D721Med (cell line): ENCODE measurements at regions not wholly inside any gene's neighbourhood (a gene's known extent, or its start where the extent isn't known, plus 50 kb on each side); places are given as distances from the start of the nearest gene placed in this dataset.
"Not testable (repeated sequence)": the region's sequence is repeated elsewhere in the genome, so short reads cannot be mapped to it uniquely, and the experiment has no call there.

Experiments
- DNase-seq: peaks from one replicate; pipeline ENCODE4 v3.0.0; 2011; ENCODE audit warnings: low spot score; ENCODE audit not compliant: insufficient read length
- FAIRE-seq: peaks from 2 replicates; lab custom pipeline; 2011; peaks lifted over from hg19 to GRCh38; lab: Jason Lieb, UNC
- TF ChIP-seq, protein P1 (sequence below): IDR thresholded peaks from 2 replicates; pipeline ENCODE4 v1.5.1; 2012; ENCODE audit warnings: mild to moderate bottlenecking, control low read depth; ENCODE audit not compliant: insufficient read depth; ENCODE audit errors: missing control alignments

DNA sequence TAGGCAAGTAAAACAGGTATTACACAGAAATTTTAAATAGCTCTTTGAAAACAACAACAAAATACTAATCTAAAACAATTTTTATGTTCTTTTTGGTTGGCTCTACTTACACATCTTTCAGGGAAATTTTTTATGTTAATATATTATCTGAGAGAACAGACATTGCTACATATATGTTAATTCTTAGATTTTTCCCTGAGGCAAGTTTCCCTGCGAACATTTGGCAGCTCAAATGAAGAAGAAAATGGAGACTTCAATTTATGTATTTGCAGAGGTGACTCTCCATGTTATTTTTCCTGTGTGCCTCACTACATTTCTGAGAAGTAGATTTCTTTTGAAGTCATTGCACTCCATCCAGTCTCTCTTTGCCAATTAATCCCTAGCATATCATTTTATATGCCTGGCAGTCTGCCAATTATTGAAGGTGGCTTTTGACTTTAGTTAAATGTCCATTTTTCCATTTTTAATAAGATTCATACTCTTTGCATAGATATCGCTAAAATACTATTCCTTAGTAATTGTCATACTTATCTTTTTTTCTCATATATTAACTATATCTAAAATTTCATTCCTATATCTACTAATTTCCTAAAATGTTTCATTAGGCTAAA is 908.2 kb upstream of the CDH10 start:
- FAIRE-seq, result no peak
- TF ChIP-seq, protein P1, sequence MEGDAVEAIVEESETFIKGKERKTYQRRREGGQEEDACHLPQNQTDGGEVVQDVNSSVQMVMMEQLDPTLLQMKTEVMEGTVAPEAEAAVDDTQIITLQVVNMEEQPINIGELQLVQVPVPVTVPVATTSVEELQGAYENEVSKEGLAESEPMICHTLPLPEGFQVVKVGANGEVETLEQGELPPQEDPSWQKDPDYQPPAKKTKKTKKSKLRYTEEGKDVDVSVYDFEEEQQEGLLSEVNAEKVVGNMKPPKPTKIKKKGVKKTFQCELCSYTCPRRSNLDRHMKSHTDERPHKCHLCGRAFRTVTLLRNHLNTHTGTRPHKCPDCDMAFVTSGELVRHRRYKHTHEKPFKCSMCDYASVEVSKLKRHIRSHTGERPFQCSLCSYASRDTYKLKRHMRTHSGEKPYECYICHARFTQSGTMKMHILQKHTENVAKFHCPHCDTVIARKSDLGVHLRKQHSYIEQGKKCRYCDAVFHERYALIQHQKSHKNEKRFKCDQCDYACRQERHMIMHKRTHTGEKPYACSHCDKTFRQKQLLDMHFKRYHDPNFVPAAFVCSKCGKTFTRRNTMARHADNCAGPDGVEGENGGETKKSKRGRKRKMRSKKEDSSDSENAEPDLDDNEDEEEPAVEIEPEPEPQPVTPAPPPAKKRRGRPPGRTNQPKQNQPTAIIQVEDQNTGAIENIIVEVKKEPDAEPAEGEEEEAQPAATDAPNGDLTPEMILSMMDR, result no peak
- DNase-seq, result no peak

DNA sequence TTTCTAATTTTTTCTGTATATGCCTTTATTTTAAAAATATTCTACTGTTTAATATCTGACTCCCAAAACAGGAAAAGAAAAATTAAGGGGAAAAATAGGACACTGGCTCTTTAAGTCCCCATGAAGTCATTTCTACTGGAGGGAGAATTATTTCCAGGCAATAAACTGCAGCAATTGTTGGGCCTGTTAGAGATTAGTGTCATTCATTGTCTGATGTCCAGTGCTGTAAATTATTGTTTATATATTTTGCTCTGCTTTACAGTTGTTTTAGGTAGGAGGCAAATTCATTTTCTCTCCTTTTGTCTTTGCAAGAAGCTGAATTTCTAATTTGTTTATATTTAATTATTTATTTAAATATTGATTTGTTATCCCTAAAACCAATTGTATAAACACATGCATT is 906.0 kb upstream of the CDH10 start:
- FAIRE-seq, result no peak
- DNase-seq, result no peak
- TF ChIP-seq, protein P1, result no peak

DNA sequence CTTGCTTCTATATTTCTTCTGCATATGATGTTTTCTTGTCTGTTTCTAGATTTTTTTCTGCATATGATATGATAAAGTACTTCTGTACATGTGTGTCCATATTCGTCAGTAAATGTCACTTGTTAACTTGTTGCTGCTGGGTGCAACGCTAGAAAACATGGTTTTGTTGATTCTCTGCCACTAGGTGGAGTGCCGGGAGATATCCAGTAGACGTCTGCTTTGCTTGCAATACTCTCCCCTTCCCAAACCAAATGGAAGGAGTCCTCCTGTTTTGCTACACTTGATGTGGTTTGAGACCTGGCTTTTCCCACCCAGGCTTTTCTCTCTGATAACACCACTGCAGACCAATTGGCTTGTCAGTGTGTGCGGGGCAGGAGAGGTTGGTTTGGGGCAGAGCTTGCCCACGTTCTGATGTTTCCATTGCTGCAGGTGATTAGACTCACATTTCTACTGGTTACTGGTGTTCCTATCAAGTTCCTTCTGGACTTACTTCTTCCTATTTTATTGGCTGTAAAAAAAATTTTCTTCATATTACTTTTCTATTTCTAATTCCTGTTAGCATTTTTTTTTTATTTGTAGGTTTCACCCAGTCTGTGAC is 900.0 kb upstream of the CDH10 start:
- FAIRE-seq, result peak; percentile 63
- no peak for DNase-seq

DNA sequence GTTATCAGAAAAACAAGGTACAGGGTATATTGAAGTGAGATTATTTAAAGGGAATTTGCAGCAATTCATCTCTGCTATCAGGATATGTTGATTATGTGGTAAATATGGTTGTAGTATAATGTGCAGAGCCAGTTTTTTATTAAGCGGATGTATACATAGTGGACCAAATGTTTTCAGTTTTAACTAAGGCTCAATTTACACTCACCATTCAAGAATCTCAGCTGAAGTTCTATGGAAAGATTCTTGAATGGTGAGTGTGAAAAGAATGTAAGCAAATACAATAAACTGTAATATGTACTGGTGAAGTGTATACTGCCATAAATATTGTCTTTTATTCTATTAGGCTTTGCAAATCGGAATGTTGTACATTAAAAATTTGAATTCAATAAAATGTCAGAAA is 895.9 kb upstream of the CDH10 start:
- no peak for DNase-seq
- FAIRE-seq, result no peak
- TF ChIP-seq, protein P1, result no peak

More for the DNA sequence above, 900.0 kb upstream of the CDH10 start:
- TF ChIP-seq, protein P1, result peak; percentile 62

DNA sequence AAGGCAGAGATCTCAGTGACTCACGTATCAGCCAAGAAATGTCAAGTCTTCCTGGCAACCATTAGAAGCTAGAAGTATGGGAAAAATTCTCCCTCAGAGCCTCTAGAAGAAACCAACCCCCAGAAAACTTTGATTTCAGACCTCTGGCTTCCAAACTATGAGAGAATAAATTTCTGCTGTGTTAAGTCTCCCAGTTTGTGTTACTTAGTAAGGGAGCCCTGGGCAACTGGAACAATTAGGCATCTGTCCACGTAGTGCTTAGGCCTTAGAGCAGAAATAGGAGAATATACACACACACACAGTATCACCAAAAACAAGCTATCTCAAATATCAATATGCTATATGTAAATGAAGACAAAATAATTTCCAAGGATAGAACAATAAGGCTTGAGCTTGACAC is 894.8 kb upstream of the CDH10 start:
- DNase-seq, result no peak
- TF ChIP-seq, protein P1, result no peak
- no peak for FAIRE-seq

DNA sequence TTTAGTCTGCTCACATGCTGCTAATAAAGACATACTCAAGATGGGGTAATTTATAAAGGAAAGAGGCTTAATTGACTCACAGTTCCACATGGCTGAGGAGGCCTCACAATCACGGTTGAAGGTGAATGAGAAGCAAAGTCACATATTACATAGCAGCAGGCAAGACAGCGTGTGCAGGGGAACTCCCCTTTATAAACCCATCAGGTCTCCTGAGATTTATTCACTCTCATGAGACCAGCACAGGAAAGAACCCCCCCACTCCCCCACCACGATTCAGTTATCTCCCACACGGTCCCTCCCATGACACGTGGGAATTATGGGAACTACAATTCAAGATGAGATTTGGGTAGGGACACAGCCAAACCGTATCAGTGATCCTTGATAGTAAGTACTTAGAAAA is 891.7 kb upstream of the CDH10 start:
- not testable (repeated sequence) for FAIRE-seq, DNase-seq

DNA sequence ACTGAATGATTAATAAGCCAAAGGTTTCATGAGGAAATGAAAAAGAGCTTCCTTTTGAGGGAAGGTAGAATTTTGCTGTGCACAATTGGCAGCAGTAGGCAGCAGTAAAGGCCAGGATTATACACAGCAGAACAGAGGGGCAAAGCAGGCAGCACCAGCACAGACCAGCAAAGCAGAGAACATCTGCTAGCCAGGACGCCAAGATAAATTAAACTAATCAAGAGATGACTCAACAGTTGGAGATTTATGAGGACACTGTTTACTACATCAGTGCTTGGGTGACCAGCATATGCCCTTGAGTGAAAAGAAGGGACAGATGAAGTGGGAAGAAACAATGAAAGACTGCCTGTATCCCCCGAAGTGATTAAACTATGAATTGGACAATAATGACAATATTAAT is 871.4 kb upstream of the CDH10 start:
- no peak for DNase-seq
- FAIRE-seq, result no peak
- TF ChIP-seq, protein P1, result no peak
